PFSK-1 (cell line): ENCODE measurements at regions not wholly inside any gene's neighbourhood (a gene's known extent, or its start where the extent isn't known, plus 50 kb on each side); places are given as distances from the start of the nearest gene placed in this dataset.

Experiments used
- FOXP2 ChIP-seq: optimal IDR thresholded peaks from 2 replicates; pipeline ENCODE3; 2011; ENCODE audit warnings: borderline replicate concordance, control low read depth, inconsistent platforms; ENCODE audit not compliant: insufficient read depth; ENCODE audit errors: extremely low read length, extremely low read depth
- POLR2AphosphoS5 ChIP-seq: IDR thresholded peaks from 2 replicates; pipeline ENCODE4 v1.6.1; 2012; ENCODE audit warnings: low read depth, mild to moderate bottlenecking, control low read depth, low read length, moderate library complexity
- REST ChIP-seq, 2 experiments: IDR thresholded peaks; 2 replicates each; pipeline versions ENCODE4 v1.6.1 to v1.8.0; 2011 to 2012; ENCODE audit warnings: low read depth in 2 of 2, low read length in 2 of 2, control low read depth in 1 of 2, inconsistent platforms in 1 of 2, mild to moderate bottlenecking in 1 of 2, moderate library complexity in 1 of 2; ENCODE audit not compliant: insufficient read depth in 1 of 2
- SIN3A ChIP-seq: IDR thresholded peaks from 2 replicates; pipeline ENCODE4 v1.6.1; 2012; ENCODE audit warnings: mild to moderate bottlenecking, low read length, moderate library complexity, borderline replicate concordance; ENCODE audit not compliant: insufficient read depth
- TAF1 ChIP-seq: IDR thresholded peaks from 2 replicates; pipeline ENCODE4 v1.6.1; 2012; ENCODE audit warnings: low read length, control low read depth, borderline replicate concordance; ENCODE audit not compliant: insufficient read depth

- TF ChIP-seq SIN3A, result no peak
- no peak for TF ChIP-seq REST (IDR thresholded peaks at IDR 0.05; ENCODE audit: insufficient read depth in 1 of 2, low read depth in 2 of 2, low read length in 2 of 2)
- TF ChIP-seq TAF1, result no peak
- TF ChIP-seq FOXP2, result no peak
- TF ChIP-seq POLR2AphosphoS5, result no peak
Measured at GRCh38 chr7:132703742-132704141, 127.5 kb upstream of the PLXNA4 start.

DNA sequence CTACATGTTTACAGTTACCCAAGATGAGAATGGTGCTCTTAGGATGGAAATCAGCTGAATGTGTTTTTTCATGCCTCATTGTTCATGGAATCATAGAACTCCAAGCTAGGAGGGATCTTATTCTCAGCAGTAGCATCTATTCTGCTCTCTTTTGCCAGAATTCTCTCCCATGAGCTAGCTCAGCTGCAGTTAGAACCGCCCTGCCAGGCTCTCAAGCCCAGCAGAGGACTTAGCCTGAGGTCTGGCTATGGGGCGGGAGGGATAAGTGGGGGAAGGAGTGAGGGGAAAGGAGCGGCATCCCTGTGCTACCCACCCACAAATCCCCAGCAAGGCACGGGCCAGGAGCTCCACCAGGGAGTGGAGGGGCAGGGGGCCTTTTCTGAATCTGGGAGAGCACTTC is 120.7 kb upstream of the PLXNA4 start:
- TF ChIP-seq POLR2AphosphoS5 (no peak), TAF1 (no peak), REST (IDR thresholded peaks at IDR 0.05; ENCODE audit: insufficient read depth in 1 of 2, low read depth in 2 of 2, low read length in 2 of 2) (no peak), FOXP2 (no peak), SIN3A (no peak)

DNA sequence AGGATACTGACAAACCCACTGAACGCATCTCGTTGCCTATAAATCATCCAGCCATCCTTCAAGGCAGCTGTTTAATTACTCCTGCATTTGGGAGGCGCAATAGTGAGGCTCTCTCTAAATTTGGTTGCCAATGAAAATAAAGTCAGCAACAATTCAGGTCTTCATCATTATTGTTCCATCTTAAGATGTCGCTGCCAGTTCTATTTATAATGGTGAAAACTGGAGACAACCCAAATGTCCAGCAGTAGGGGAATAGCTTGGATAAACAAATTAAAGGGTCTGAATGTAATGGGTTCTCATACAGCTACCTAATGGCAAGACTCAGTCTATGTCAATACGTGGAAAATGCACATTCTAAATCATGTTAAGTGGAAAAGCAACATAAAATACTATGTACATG is 120.1 kb upstream of the PLXNA4 start:
- no peak for TF ChIP-seq TAF1
- no peak for TF ChIP-seq SIN3A
- TF ChIP-seq POLR2AphosphoS5, result no peak
- TF ChIP-seq FOXP2, result no peak
- no peak for TF ChIP-seq REST (IDR thresholded peaks at IDR 0.05; ENCODE audit: insufficient read depth in 1 of 2, low read depth in 2 of 2, low read length in 2 of 2)

- TF ChIP-seq SIN3A (no peak), FOXP2 (no peak), POLR2AphosphoS5 (no peak), TAF1 (no peak), REST (IDR thresholded peaks at IDR 0.05; ENCODE audit: insufficient read depth in 1 of 2, low read depth in 2 of 2, low read length in 2 of 2) (no peak)
Measured at GRCh38 chr7:132691201-132691600, 114.9 kb upstream of the PLXNA4 start.

GRCh38 chr7:132690174-132690573 is 113.9 kb upstream of the PLXNA4 start:
- no peak for TF ChIP-seq POLR2AphosphoS5

DNA sequence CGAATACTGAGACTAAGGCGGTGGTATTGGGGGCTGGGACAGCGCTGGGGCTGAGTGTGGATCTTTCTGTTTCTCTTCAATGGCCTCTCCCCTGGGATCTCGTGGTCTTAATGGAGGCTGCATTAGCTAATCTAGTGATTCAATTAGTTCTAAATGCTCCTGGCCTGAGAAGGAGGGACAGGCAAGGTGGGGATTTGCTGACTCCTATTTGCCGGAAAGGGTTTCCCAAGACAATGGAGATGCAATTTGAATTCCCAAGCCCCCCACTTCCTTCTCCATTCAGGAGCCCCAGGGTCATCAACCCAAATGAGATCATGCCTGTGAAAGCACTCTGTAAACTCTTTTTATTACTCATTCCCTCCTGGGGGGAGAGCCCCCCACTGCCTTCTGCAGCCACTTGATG is 111.7 kb upstream of the PLXNA4 start:
- no peak for TF ChIP-seq REST (IDR thresholded peaks at IDR 0.05; ENCODE audit: insufficient read depth in 1 of 2, low read depth in 2 of 2, low read length in 2 of 2)
- TF ChIP-seq FOXP2, result no peak
